Endothelial cell of umbilical vein (primary cell): ENCODE measurements at regions not wholly inside any gene's neighbourhood (a gene's known extent, or its start where the extent isn't known, plus 50 kb on each side); places are given as distances from the start of the nearest gene placed in this dataset.

Experiments
- BruUV-seq: library from RNA; stranded (reverse); fragments of 400-500 nt; replicated peaks from 2 replicates; lab custom pipeline; 2021; lab: Mats Ljungman, UMichigan
- CTCF ChIA-PET: fragments of 300-600, 350-600 bp; sonication (Branson Sonifier 250); formaldehyde crosslinking; loops from one replicate; lab custom pipeline; 2021; ENCODE audit warnings: antibody characterized with exemption, inconsistent platforms; lab: Charles Lee
- POLR2A ChIA-PET: fragments of 300-600, 350-600 bp; sonication (Branson Sonifier 250); formaldehyde crosslinking; loops from one replicate; lab custom pipeline; 2021; ENCODE audit warnings: antibody characterized with exemption, inconsistent platforms; lab: Charles Lee
- DNase-seq: peaks from one replicate; pipeline ENCODE4 v3.0.0-alpha.2; 2011; ENCODE audit warnings: low read depth, low spot score
- FAIRE-seq: peaks from 2 replicates; lab custom pipeline; 2011; peaks lifted over from hg19 to GRCh38; lab: Jason Lieb, UNC
- H2AFZ ChIP-seq: 2 replicates; pipeline ENCODE4 v1.6.0; 2012; ENCODE audit warnings: low read depth, low read length, control low read depth, inconsistent platforms
- H3K27ac ChIP-seq: 2 replicates; pipeline ENCODE4 v1.5.1; 2011; ENCODE audit warnings: low read depth, mild to moderate bottlenecking, control low read depth, low read length, moderate library complexity; ENCODE audit not compliant: insufficient read depth
- H3K27me3 ChIP-seq, 2 experiments: 2 replicates each; pipeline versions ENCODE4 v1.6.0 to v1.6.1; 2011; ENCODE audit warnings: low read length in 2 of 2, mixed read lengths in 1 of 2; ENCODE audit not compliant: control insufficient read depth in 2 of 2, insufficient read depth in 2 of 2
- H3K36me3 ChIP-seq, 2 experiments: 2 replicates in 1 of 2; 3 replicates in 1 of 2; pipeline ENCODE4 v1.5.1; 2011; ENCODE audit warnings: low read length in 2 of 2, mild to moderate bottlenecking in 1 of 2, moderate library complexity in 1 of 2; ENCODE audit not compliant: control insufficient read depth in 2 of 2, insufficient read depth in 2 of 2; ENCODE audit errors: extremely low read depth in 1 of 2
- H3K4me1 ChIP-seq: 3 replicates; pipeline ENCODE4 v1.5.1; 2011; ENCODE audit warnings: mild to moderate bottlenecking, low read length; ENCODE audit not compliant: control insufficient read depth, insufficient read depth; ENCODE audit errors: extremely low read depth
- H3K4me2 ChIP-seq: 2 replicates; pipeline ENCODE4 v1.6.1; 2011; ENCODE audit warnings: low read length, control low read depth, mixed read lengths; ENCODE audit not compliant: insufficient read depth
- H3K4me3 ChIP-seq, 3 experiments: fragments of 200-600 bp in 1 of 3; sonication (generic), shearing (Covaris generic) in 1 of 3; replicated peaks in 1 of 3; 2 replicates each; pipeline ENCODE4 v1.5.1; 2011 to 2016; ENCODE audit warnings: control low read depth in 3 of 3, low read length in 3 of 3, mild to moderate bottlenecking in 2 of 3, inconsistent platforms in 1 of 3, low read depth in 1 of 3, moderate library complexity in 1 of 3; ENCODE audit not compliant: insufficient read depth in 1 of 3
- H3K79me2 ChIP-seq: 2 replicates; pipeline ENCODE4 v1.6.0; 2012; ENCODE audit warnings: low read length, inconsistent platforms; ENCODE audit not compliant: control insufficient read depth, insufficient read depth
- H3K9ac ChIP-seq: replicated peaks from 2 replicates; pipeline ENCODE3; 2011; ENCODE audit warnings: low read length, control low read depth; ENCODE audit not compliant: insufficient read depth; ENCODE audit errors: extremely low read depth
- H3K9me1 ChIP-seq: replicated peaks from 3 replicates; pipeline ENCODE4 v1.6.0; 2011; ENCODE audit warnings: mild to moderate bottlenecking, low read length; ENCODE audit not compliant: control insufficient read depth, insufficient read depth; ENCODE audit errors: extremely low read depth
- H3K9me3 ChIP-seq: replicated peaks from 2 replicates; pipeline ENCODE4 v1.5.1; 2012; ENCODE audit warnings: low read length, inconsistent platforms; ENCODE audit not compliant: control insufficient read depth, insufficient read depth
- H4K20me1 ChIP-seq: replicated peaks from 2 replicates; pipeline ENCODE3; 2011; ENCODE audit warnings: mild to moderate bottlenecking, low read length; ENCODE audit not compliant: control insufficient read depth, insufficient read depth; ENCODE audit errors: extremely low read depth
- CTCF ChIP-seq, 2 donors: IDR thresholded peaks; 1 replicate in 1 of 2; 2 replicates in 1 of 2; pipeline ENCODE4 v1.5.1; 2011; ENCODE audit warnings: low read length in 2 of 2, mild to moderate bottlenecking in 2 of 2, moderate library complexity in 2 of 2, control low read depth in 1 of 2, inconsistent platforms in 1 of 2, low read depth in 1 of 2; ENCODE audit not compliant: insufficient read depth in 1 of 2; ENCODE audit errors: extremely low read depth in 1 of 2
- EZH2 ChIP-seq: IDR thresholded peaks from 2 replicates; pipeline ENCODE4 v1.6.1; 2012; ENCODE audit warnings: borderline replicate concordance, low read depth, mild to moderate bottlenecking, moderate library complexity, low read length, inconsistent platforms; ENCODE audit not compliant: severe bottlenecking
- FOS ChIP-seq: IDR thresholded peaks from 2 replicates; pipeline ENCODE4 v1.6.1; 2011; ENCODE audit warnings: mild to moderate bottlenecking, low read length, moderate library complexity, borderline replicate concordance; ENCODE audit not compliant: insufficient read depth
- GATA2 ChIP-seq: IDR thresholded peaks from 2 replicates; pipeline ENCODE4 v1.7.0; 2011; ENCODE audit warnings: low read depth, mild to moderate bottlenecking, moderate library complexity, mixed read lengths, low read length; ENCODE audit not compliant: insufficient read length, insufficient read depth
- JUN ChIP-seq: IDR thresholded peaks from 2 replicates; pipeline ENCODE4 v1.6.1; 2011; ENCODE audit warnings: borderline replicate concordance, low read depth; ENCODE audit not compliant: insufficient read length, insufficient read depth
- MAX ChIP-seq: IDR thresholded peaks from 2 replicates; pipeline ENCODE4 v1.6.1; 2011; ENCODE audit not compliant: insufficient read depth, insufficient read length
- MYC ChIP-seq: IDR thresholded peaks from one replicate; pipeline ENCODE4 v1.6.1; 2011; ENCODE audit warnings: mild to moderate bottlenecking, low read depth, low read length
- POLR2A ChIP-seq: IDR thresholded peaks from 2 replicates; pipeline ENCODE4 v1.6.1; 2012; ENCODE audit warnings: low read depth, mild to moderate bottlenecking, control low read depth, low read length
- POLR2AphosphoS5 ChIP-seq: IDR thresholded peaks from 2 replicates; pipeline ENCODE4 v1.6.1; 2012; ENCODE audit warnings: low read depth, mild to moderate bottlenecking, control low read depth, low read length, moderate library complexity; ENCODE audit not compliant: insufficient read depth
- dilution Hi-C: fragments of 300-500 bp; cut with MboI; formaldehyde crosslinking; loops from one replicate; pipeline ENCODE4 v1.15.0; 2019; ENCODE audit warnings: low sequenced_read_pairs; ENCODE audit not compliant: extremely low pct_ligation_motif_present
- intact Hi-C: fragments of 100-400 bp; cut with micrococcal nuclease; formaldehyde crosslinking; loops from one replicate; pipeline ENCODE4 v1.10.0; 2022

GRCh38 chr20:52411611-52412010 lies 220.0 kb upstream of the ZFP64 start:
- no peaks in the 10 kb centered on the region for H3K36me3 ChIP-seq
- no peak overlapping the region for H3K9ac ChIP-seq
- DNase-seq = no peak
- H3K9me3 ChIP-seq = peaks cover 2% of the 10 kb centered on the region
- no peak for TF ChIP-seq MAX
- TF ChIP-seq MYC = no peak
- TF ChIP-seq EZH2 = no peak
- no peak for TF ChIP-seq CTCF (IDR thresholded peaks at IDR 0.05; ENCODE audit: extremely low read depth in 1 of 2, insufficient read depth in 1 of 2, low read depth in 1 of 2, low read length in 2 of 2)
- TF ChIP-seq POLR2AphosphoS5 = no peak
- no peak for TF ChIP-seq POLR2A
- TF ChIP-seq FOS = no peak
- TF ChIP-seq GATA2 = no peak
- TF ChIP-seq JUN = no peak
- H3K4me1 ChIP-seq = no peaks in the 10 kb centered on the region
- H4K20me1 ChIP-seq = no peaks in the 10 kb centered on the region
- FAIRE-seq = no peak
- H3K27ac ChIP-seq = no peak overlapping the region
- no peaks in the 10 kb centered on the region for H3K9me1 ChIP-seq
- ChIA-PET POLR2A (no interaction called here), CTCF (no interaction called here)
- no peaks in the 10 kb centered on the region for H3K27me3 ChIP-seq
- intact Hi-C loops (no loop called here), dilution Hi-C loops (no loop called here)
- no peak overlapping the region for H2AFZ ChIP-seq
- no peak overlapping the region for H3K4me2 ChIP-seq
- no TSS peak for BruUV-seq
- H3K79me2 ChIP-seq = no peaks in the 10 kb centered on the region
- H3K4me3 ChIP-seq = no peak overlapping the region
